Frontal cortex (tissue), 3 donors: ENCODE measurements at regions not wholly inside any gene's neighbourhood (a gene's known extent, or its start where the extent isn't known, plus 50 kb on each side); places are given as distances from the start of the nearest gene placed in this dataset.

Source experiments
- DNase-seq, 2 donors: peaks; one replicate each; pipeline ENCODE4 v3.0.0; 2012; ENCODE audit warnings: low spot score in 2 of 2
- FAIRE-seq: peaks from 2 replicates; lab custom pipeline; 2012; peaks lifted over from hg19 to GRCh38; lab: Jason Lieb, UNC
- donor health status: control.
- donor health status: control.
- donor health status: control.

- FAIRE-seq: no peak
- DNase-seq: no peak
Measured at GRCh38 chr6:133040803-133041419, 200.2 kb upstream of the EYA4 start.

GRCh38 chr6:133042550-133043120 is 198.5 kb upstream of the EYA4 start:
- FAIRE-seq (peak; percentile 13), DNase-seq (no peak)

- FAIRE-seq: no peak
- no peak for DNase-seq
Measured at GRCh38 chr6:133046576-133046975, 194.6 kb upstream of the EYA4 start.

- FAIRE-seq: no peak
Measured at GRCh38 chr6:133047065-133047665, 194.0 kb upstream of the EYA4 start.

GRCh38 chr6:133047706-133048105 is 193.5 kb upstream of the EYA4 start:
- FAIRE-seq (no peak), DNase-seq (no peak)

More at GRCh38 chr6:133047065-133047665, 194.0 kb upstream of the EYA4 start:
- DNase-seq: no peak

- FAIRE-seq (no peak), DNase-seq (no peak)
Measured at GRCh38 chr6:133051240-133051639, 189.9 kb upstream of the EYA4 start.

GRCh38 chr6:133052465-133052864 is 188.7 kb upstream of the EYA4 start:
- FAIRE-seq (no peak), DNase-seq (no peak)

- DNase-seq (no peak), FAIRE-seq (no peak)
Measured at GRCh38 chr6:133055441-133055966, 185.7 kb upstream of the EYA4 start.

- DNase-seq (no peak), FAIRE-seq (no peak)
Measured at GRCh38 chr6:133057352-133057751, 183.8 kb upstream of the EYA4 start.

GRCh38 chr6:133062077-133062476 is 179.1 kb upstream of the EYA4 start:
- DNase-seq: no peak
- no peak for FAIRE-seq

- DNase-seq (no peak), FAIRE-seq (no peak)
Measured at GRCh38 chr6:133062696-133063306, 178.4 kb upstream of the EYA4 start.

GRCh38 chr6:133067960-133068359 is 173.2 kb upstream of the EYA4 start:
- DNase-seq (no peak), FAIRE-seq (no peak)

- FAIRE-seq (no peak), DNase-seq (no peak)
Measured at GRCh38 chr6:133070410-133071043, 170.6 kb upstream of the EYA4 start.

GRCh38 chr6:133079901-133080300 is 161.3 kb upstream of the EYA4 start:
- FAIRE-seq (no peak), DNase-seq (no peak)

- FAIRE-seq: no peak
- no peak for DNase-seq
Measured at GRCh38 chr6:133083248-133083967, 157.7 kb upstream of the EYA4 start.

- no peak for FAIRE-seq
- DNase-seq: no peak
Measured at GRCh38 chr6:133085471-133085870, 155.7 kb upstream of the EYA4 start.

- DNase-seq (no peak), FAIRE-seq (no peak)
Measured at GRCh38 chr6:133085896-133086295, 155.3 kb upstream of the EYA4 start.

GRCh38 chr6:133088931-133089695 is 152.0 kb upstream of the EYA4 start:
- DNase-seq (no peak), FAIRE-seq (no peak)

- DNase-seq: no peak
- FAIRE-seq: no peak
Measured at GRCh38 chr6:133092199-133092598, 149.0 kb upstream of the EYA4 start.
